HG03095 (cell line): ENCODE measurements at regions not wholly inside any gene's neighbourhood (a gene's known extent, or its start where the extent isn't known, plus 50 kb on each side); places are given as distances from the start of the nearest gene placed in this dataset.
A peak's percentile ranks its signal among the peaks of the same experiment; 100 is the strongest.
"Not testable (repeated sequence)": the region's sequence is repeated elsewhere in the genome, so short reads cannot be mapped to it uniquely, and the experiment has no call there.

Source experiments
- ATAC-seq: cut with Tn5 transposase; IDR thresholded peaks from one replicate; pipeline ENCODE4 v1.9.1; 2021; ENCODE audit warnings: moderate library complexity; ENCODE audit not compliant: unreplicated experiment

- no peak for ATAC-seq
Observed at GRCh38 chr10:38209332-38209731, 115.2 kb downstream of the ZNF37A start.

- ATAC-seq, result not testable (repeated sequence)
Observed at GRCh38 chr10:38209748-38210147, 115.6 kb downstream of the ZNF37A start.

- no peak for ATAC-seq
Observed at GRCh38 chr10:38212460-38212859, 118.3 kb downstream of the ZNF37A start.

- ATAC-seq, result no peak
Observed at GRCh38 chr10:38226385-38226784, 132.2 kb downstream of the ZNF37A start.

GRCh38 chr10:38228394-38228793 lies 134.3 kb downstream of the ZNF37A start:
- no peak for ATAC-seq

GRCh38 chr10:38238479-38238878 lies 144.3 kb downstream of the ZNF37A start:
- not testable (repeated sequence) for ATAC-seq

GRCh38 chr10:38242061-38242649 lies 148.0 kb downstream of the ZNF37A start:
- not testable (repeated sequence) for ATAC-seq

- ATAC-seq, result not testable (repeated sequence)
Observed at GRCh38 chr10:38248113-38248512, 154.0 kb downstream of the ZNF37A start.

- not testable (repeated sequence) for ATAC-seq
Observed at GRCh38 chr10:38252551-38252950, 158.4 kb downstream of the ZNF37A start.

- ATAC-seq, result not testable (repeated sequence)
Observed at GRCh38 chr10:38267555-38267954, 173.4 kb downstream of the ZNF37A start.

- ATAC-seq, result not testable (repeated sequence)
Observed at GRCh38 chr10:38271031-38271430, 176.9 kb downstream of the ZNF37A start.

GRCh38 chr10:38274879-38275278 lies 180.7 kb downstream of the ZNF37A start:
- not testable (repeated sequence) for ATAC-seq

- ATAC-seq, result not testable (repeated sequence)
Observed at GRCh38 chr10:38292560-38292959, 198.4 kb downstream of the ZNF37A start.

- ATAC-seq, result not testable (repeated sequence)
Observed at GRCh38 chr10:38310111-38310510, 216.0 kb downstream of the ZNF37A start.

- not testable (repeated sequence) for ATAC-seq
Observed at GRCh38 chr10:38315090-38315805, 221.1 kb downstream of the ZNF37A start.

- ATAC-seq, result not testable (repeated sequence)
Observed at GRCh38 chr10:38321393-38321792, 227.3 kb downstream of the ZNF37A start.

GRCh38 chr10:38330306-38330705 lies 236.2 kb downstream of the ZNF37A start:
- not testable (repeated sequence) for ATAC-seq

- not testable (repeated sequence) for ATAC-seq
Observed at GRCh38 chr10:38331106-38331505, 237.0 kb downstream of the ZNF37A start.

- ATAC-seq, result not testable (repeated sequence)
Observed at GRCh38 chr10:38333699-38334098, 239.6 kb downstream of the ZNF37A start.

GRCh38 chr10:38350645-38351044 lies 256.5 kb downstream of the ZNF37A start:
- not testable (repeated sequence) for ATAC-seq

- ATAC-seq, result not testable (repeated sequence)
Observed at GRCh38 chr10:38354410-38354809, 260.3 kb downstream of the ZNF37A start.

GRCh38 chr10:38355911-38356526 lies 261.9 kb downstream of the ZNF37A start:
- ATAC-seq, result peak; percentile 99
